HepG2 (cell line): ENCODE measurements at regions not wholly inside any gene's neighbourhood (a gene's known extent, or its start where the extent isn't known, plus 50 kb on each side); places are given as distances from the start of the nearest gene placed in this dataset.

Source experiments
- ATAC-seq: fragments of 200-7000 bp; cut with Tn5 transposase; 3 replicates; pipeline ENCODE4 v1.9.1; 2020; ENCODE audit warnings: mild to moderate bottlenecking, moderate library complexity
- BruUV-seq: library from RNA; stranded (reverse); fragments of 400-500 nt; replicated peaks from 2 replicates; lab custom pipeline; 2021; lab: Mats Ljungman, UMichigan
- CTCF ChIA-PET: fragments of 300-600 bp; formaldehyde crosslinking; extraction: SDS; loops from one replicate; lab custom pipeline; 2021; ENCODE audit warnings: low total read pairs, inconsistent platforms, low intra/inter-chr PET ratio; lab: Yijun Ruan, JAX
- POLR2A ChIA-PET: fragments of 350-600 bp; sonication (Branson Sonifier 250); formaldehyde crosslinking; loops from one replicate; lab custom pipeline; 2020; ENCODE audit warnings: antibody characterized with exemption, inconsistent platforms; lab: Yijun Ruan, JAX
- DNase-seq: peaks from one replicate; pipeline ENCODE4 v3.0.0-alpha.2; 2015; ENCODE audit warnings: low spot score
- FAIRE-seq: peaks from 3 replicates; lab custom pipeline; 2011; peaks lifted over from hg19 to GRCh38; lab: Jason Lieb, UNC
- H2AFZ ChIP-seq: one replicate; pipeline ENCODE4 v1.6.1; 2011; ENCODE audit warnings: low read length, inconsistent platforms
- H3K27ac ChIP-seq: fragments of 300-600 bp; 3 replicates; pipeline ENCODE4 v1.8.0; 2011; ENCODE audit warnings: mixed run types, mild to moderate bottlenecking, mixed read lengths, low read length, inconsistent platforms; ENCODE audit not compliant: insufficient read depth; ENCODE audit errors: extremely low read length
- H3K27me3 ChIP-seq, 2 experiments: fragments of 200-600 bp in 1 of 2; 2 replicates in 1 of 2; 3 replicates in 1 of 2; pipeline versions ENCODE4 v1.6.0 to v1.8.0; 2011; ENCODE audit warnings: low read length in 2 of 2, mild to moderate bottlenecking in 2 of 2, moderate library complexity in 2 of 2, inconsistent platforms in 1 of 2; ENCODE audit not compliant: insufficient read depth in 2 of 2, control insufficient read depth in 1 of 2
- H3K36me3 ChIP-seq, 2 experiments: fragments of 200-600 bp in 1 of 2; replicated peaks in 1 of 2; 2 replicates in 1 of 2; 3 replicates in 1 of 2; pipeline versions ENCODE4 v1.5.1 to v1.8.0; 2011; ENCODE audit warnings: low read length in 2 of 2, inconsistent platforms in 1 of 2; ENCODE audit not compliant: insufficient read depth in 2 of 2, control insufficient read depth in 1 of 2
- H3K4me1 ChIP-seq: 2 replicates; pipeline ENCODE4 v1.5.1; 2012; ENCODE audit warnings: low read length, inconsistent platforms; ENCODE audit not compliant: insufficient read depth
- H3K4me2 ChIP-seq: 2 replicates; pipeline ENCODE4 v1.6.0; 2011; ENCODE audit warnings: low read depth, low read length, inconsistent platforms
- H3K4me3 ChIP-seq, 3 experiments: fragments of 200-600 bp in 1 of 3; sonication (generic), shearing (Covaris generic) in 1 of 3; replicated peaks in 1 of 3; 2 replicates each; pipeline ENCODE4 v1.5.1; 2011 to 2016; ENCODE audit warnings: low read length in 3 of 3, inconsistent platforms in 2 of 3, low read depth in 2 of 3, mild to moderate bottlenecking in 2 of 3, control low read depth in 1 of 3, mixed read lengths in 1 of 3; ENCODE audit not compliant: insufficient read depth in 1 of 3
- H3K79me2 ChIP-seq: one replicate; pipeline ENCODE4 v1.6.1; 2011; ENCODE audit warnings: low read length, inconsistent platforms; ENCODE audit not compliant: insufficient read depth
- H3K9ac ChIP-seq: 2 replicates; pipeline ENCODE4 v1.6.0; 2011; ENCODE audit warnings: mild to moderate bottlenecking, low read depth, low read length, inconsistent platforms; ENCODE audit not compliant: insufficient read depth
- H3K9me3 ChIP-seq: 2 replicates; pipeline ENCODE4 v1.5.1; 2012; ENCODE audit warnings: mild to moderate bottlenecking, low read length
- H4K20me1 ChIP-seq: 2 replicates; pipeline ENCODE4 v1.6.0; 2011; ENCODE audit warnings: inconsistent platforms, mild to moderate bottlenecking, low read length, moderate library complexity; ENCODE audit not compliant: insufficient read depth
- CBX2 ChIP-seq, 2 experiments: fragments of 200-600 bp in 1 of 2; sonication (generic); formaldehyde crosslinking in 1 of 2; IDR thresholded peaks; 2 replicates each; pipeline versions ENCODE4 v1.7.0 to v1.8.1; 2018 to 2022; ENCODE audit warnings: low read depth in 2 of 2, low read length in 1 of 2, mild to moderate bottlenecking in 1 of 2, missing genetic modification reagents in 1 of 2
- ELF1 ChIP-seq: sonication (generic); formaldehyde crosslinking; IDR thresholded peaks from 2 replicates; pipeline ENCODE4 v1.4.0; 2020; ENCODE audit warnings: missing genetic modification reagents
- HNF1B ChIP-seq: sonication (generic); formaldehyde crosslinking; IDR thresholded peaks from 2 replicates; pipeline ENCODE4 v1.5.1; 2020; ENCODE audit warnings: mild to moderate bottlenecking, moderate library complexity, missing genetic modification reagents
- MAX ChIP-seq: IDR thresholded peaks from 2 replicates; pipeline ENCODE4 v1.6.1; 2012; ENCODE audit warnings: inconsistent platforms
- SIX1 ChIP-seq: sonication (generic); formaldehyde crosslinking; IDR thresholded peaks from 2 replicates; pipeline ENCODE4 v1.4.0; 2020; ENCODE audit warnings: missing genetic modification reagents, borderline replicate concordance
- SNAI1 ChIP-seq: sonication (generic); formaldehyde crosslinking; IDR thresholded peaks from 2 replicates; pipeline ENCODE4 v1.5.0; 2020; ENCODE audit warnings: mild to moderate bottlenecking, missing genetic modification reagents, borderline replicate concordance
- STAT6 ChIP-seq: sonication (generic); formaldehyde crosslinking; IDR thresholded peaks from 2 replicates; pipeline ENCODE4 v1.4.0; 2020; ENCODE audit warnings: missing genetic modification reagents, mild to moderate bottlenecking, borderline replicate concordance
- TMF1 ChIP-seq: sonication (generic); formaldehyde crosslinking; IDR thresholded peaks from 2 replicates; pipeline ENCODE4 v1.8.1; 2022; ENCODE audit warnings: low read depth, missing genetic modification reagents
- TRIM22 ChIP-seq: fragments of 450-650 bp; IDR thresholded peaks from 2 replicates; pipeline ENCODE4 v1.6.1; 2017
- ZBTB2 ChIP-seq: sonication (generic); formaldehyde crosslinking; IDR thresholded peaks from 2 replicates; pipeline ENCODE4 v1.8.0; 2022; ENCODE audit warnings: low read depth, missing genetic modification reagents
- ZNF263 ChIP-seq: sonication (generic); formaldehyde crosslinking; IDR thresholded peaks from 2 replicates; pipeline ENCODE4 v1.4.0; 2020; ENCODE audit warnings: missing genetic modification reagents
- ZNF354B ChIP-seq: sonication (generic); formaldehyde crosslinking; IDR thresholded peaks from 2 replicates; pipeline ENCODE4 v1.8.0; 2022; ENCODE audit warnings: mild to moderate bottlenecking, missing genetic modification reagents
- ZNF441 ChIP-seq: sonication (generic); formaldehyde crosslinking; IDR thresholded peaks from 2 replicates; pipeline ENCODE4 v1.7.0; 2021; ENCODE audit warnings: missing genetic modification reagents, borderline replicate concordance
- ZNF674 ChIP-seq: sonication (generic); formaldehyde crosslinking; IDR thresholded peaks from 2 replicates; pipeline ENCODE4 v1.5.0; 2020; ENCODE audit warnings: low read depth, mild to moderate bottlenecking, missing genetic modification reagents
- ZNF678 ChIP-seq: sonication (generic); formaldehyde crosslinking; IDR thresholded peaks from 2 replicates; pipeline ENCODE4 v1.4.0; 2020; ENCODE audit warnings: mild to moderate bottlenecking, missing genetic modification reagents
- ZNF713 ChIP-seq: sonication (generic); formaldehyde crosslinking; IDR thresholded peaks from 2 replicates; pipeline ENCODE4 v1.4.0; 2020; ENCODE audit warnings: mild to moderate bottlenecking, missing genetic modification reagents
- WGBS: methylation state at CpG from one replicate; pipeline ENCODE4 v1.1.6; 2017; ENCODE audit warnings: low lambda C conversion rate; 5-methylcytosine and 5-hydroxymethylcytosine counted together
- in situ Hi-C: cut with HindIII; loops from 2 replicates; pipeline ENCODE4 v1.10.0; 2017; ENCODE audit warnings: low pct_unique_long_range_greater_than_20kb; ENCODE audit not compliant: extremely low pct_ligation_motif_present
- intact Hi-C: fragments of 100-400 bp; cut with micrococcal nuclease; formaldehyde crosslinking; loops from one replicate; pipeline ENCODE4 v1.10.0; 2022; ENCODE audit not compliant: unreplicated experiment

- H3K27me3 ChIP-seq, result no peaks in the 10 kb centered on the region
- ATAC-seq (no peak), FAIRE-seq (no peak), DNase-seq (no peak)
- H3K4me3 ChIP-seq, result no peak overlapping the region
- no peak for TF ChIP-seq CBX2 (IDR thresholded peaks at IDR 0.05; ENCODE audit: low read depth, low read length)
- no peak for TF ChIP-seq CBX2 (CRISPR knock-in tag; IDR thresholded peaks at IDR 0.05; ENCODE audit: low read depth)
- no peak for TF ChIP-seq TMF1 (CRISPR knock-in tag)
- TF ChIP-seq ZNF354B (CRISPR knock-in tag), result no peak
- TF ChIP-seq SIX1 (CRISPR knock-in tag), result no peak
- TF ChIP-seq STAT6 (CRISPR knock-in tag), result no peak
- TF ChIP-seq ZNF678 (CRISPR knock-in tag), result no peak
- TF ChIP-seq ZNF441 (CRISPR knock-in tag), result no peak
- TF ChIP-seq ELF1, result no peak
- TF ChIP-seq HNF1B (CRISPR knock-in tag), result no peak
- no peak for TF ChIP-seq MAX
- TF ChIP-seq ZNF263 (CRISPR knock-in tag), result no peak
- no peak for TF ChIP-seq ZNF674 (CRISPR knock-in tag)
- no peak for TF ChIP-seq ZNF713 (CRISPR knock-in tag)
- no peak for TF ChIP-seq TRIM22
- TF ChIP-seq ZBTB2 (CRISPR knock-in tag), result no peak
- TF ChIP-seq SNAI1 (CRISPR knock-in tag), result no peak
- BruUV-seq, result no TSS peak
- H3K9me3 ChIP-seq, result peaks cover 61% of the 10 kb centered on the region
- WGBS, result 1% methylated on average over 2 of the region's 2 CpGs
- no peaks in the 10 kb centered on the region for H4K20me1 ChIP-seq
- no peaks in the 10 kb centered on the region for H3K36me3 ChIP-seq
- no peak overlapping the region for H3K9ac ChIP-seq
- intact Hi-C loops, result no loop called here
- no peaks in the 10 kb centered on the region for H3K79me2 ChIP-seq
- H2AFZ ChIP-seq, result no peak overlapping the region
- no peaks in the 10 kb centered on the region for H3K4me1 ChIP-seq
- ChIA-PET POLR2A (no interaction called here), CTCF (no interaction called here)
- in situ Hi-C loops, result no loop called here
- H3K27ac ChIP-seq, result no peak overlapping the region
- no peak overlapping the region for H3K4me2 ChIP-seq
Observed at GRCh38 chr19:23597661-23598060, 89.4 kb downstream of the ZNF675 start.
